HG02885 (cell line): ENCODE measurements at regions not wholly inside any gene's neighbourhood (a gene's known extent, or its start where the extent isn't known, plus 50 kb on each side); places are given as distances from the start of the nearest gene placed in this dataset.
"Not testable (repeated sequence)": the region's sequence is repeated elsewhere in the genome, so short reads cannot be mapped to it uniquely, and the experiment has no call there.

Experiments
- ATAC-seq: cut with Tn5 transposase; IDR thresholded peaks from one replicate; pipeline ENCODE4 v1.9.1; 2021; ENCODE audit warnings: mild to moderate bottlenecking; ENCODE audit not compliant: unreplicated experiment, poor library complexity

- no peak for ATAC-seq
Measured at GRCh38 chr5:101123363-101123762, 220.3 kb upstream of the ST8SIA4 start.

GRCh38 chr5:101112645-101113044 is 209.6 kb upstream of the ST8SIA4 start:
- ATAC-seq = no peak

GRCh38 chr5:101103874-101104273 is 200.8 kb upstream of the ST8SIA4 start:
- ATAC-seq = no peak

GRCh38 chr5:101102506-101102905 is 199.4 kb upstream of the ST8SIA4 start:
- ATAC-seq = no peak

- ATAC-seq = peak; percentile 20
Measured at GRCh38 chr5:101091902-101092301, 188.8 kb upstream of the ST8SIA4 start.

GRCh38 chr5:101084353-101084752 is 181.3 kb upstream of the ST8SIA4 start:
- no peak for ATAC-seq

- ATAC-seq = no peak
Measured at GRCh38 chr5:101080462-101081240, 177.6 kb upstream of the ST8SIA4 start.

- ATAC-seq = no peak
Measured at GRCh38 chr5:101068298-101068697, 165.2 kb upstream of the ST8SIA4 start.

GRCh38 chr5:101067429-101067828 is 164.3 kb upstream of the ST8SIA4 start:
- ATAC-seq = no peak

GRCh38 chr5:101062902-101063301 is 159.8 kb upstream of the ST8SIA4 start:
- no peak for ATAC-seq

GRCh38 chr5:101047181-101047580 is 144.1 kb upstream of the ST8SIA4 start:
- peak; percentile 53 for ATAC-seq

- peak; percentile 61 for ATAC-seq
Measured at GRCh38 chr5:101045689-101046088, 142.6 kb upstream of the ST8SIA4 start.

- not testable (repeated sequence) for ATAC-seq
Measured at GRCh38 chr5:101040002-101040401, 136.9 kb upstream of the ST8SIA4 start.

- ATAC-seq = no peak
Measured at GRCh38 chr5:101036778-101037177, 133.7 kb upstream of the ST8SIA4 start.

GRCh38 chr5:101035425-101035824 is 132.3 kb upstream of the ST8SIA4 start:
- no peak for ATAC-seq

- no peak for ATAC-seq
Measured at GRCh38 chr5:101024299-101024698, 121.2 kb upstream of the ST8SIA4 start.

- ATAC-seq = no peak
Measured at GRCh38 chr5:101018299-101018698, 115.2 kb upstream of the ST8SIA4 start.

GRCh38 chr5:101012880-101013279 is 109.8 kb upstream of the ST8SIA4 start:
- ATAC-seq = no peak

- peak; percentile 97 for ATAC-seq
Measured at GRCh38 chr5:101009758-101010519, 106.9 kb upstream of the ST8SIA4 start.

- ATAC-seq = no peak
Measured at GRCh38 chr5:100992354-100992753, 89.3 kb upstream of the ST8SIA4 start.

- ATAC-seq = not testable (repeated sequence)
Measured at GRCh38 chr5:100983601-100984000, 80.5 kb upstream of the ST8SIA4 start.

GRCh38 chr5:100974082-100974481 is 71.0 kb upstream of the ST8SIA4 start:
- no peak for ATAC-seq
